ENCODE measurements at regions not wholly inside any gene's neighbourhood (a gene's known extent, or its start where the extent isn't known, plus 50 kb on each side); places are given as distances from the start of the nearest gene placed in this dataset.

- TF ChIP-seq, protein P1, sequence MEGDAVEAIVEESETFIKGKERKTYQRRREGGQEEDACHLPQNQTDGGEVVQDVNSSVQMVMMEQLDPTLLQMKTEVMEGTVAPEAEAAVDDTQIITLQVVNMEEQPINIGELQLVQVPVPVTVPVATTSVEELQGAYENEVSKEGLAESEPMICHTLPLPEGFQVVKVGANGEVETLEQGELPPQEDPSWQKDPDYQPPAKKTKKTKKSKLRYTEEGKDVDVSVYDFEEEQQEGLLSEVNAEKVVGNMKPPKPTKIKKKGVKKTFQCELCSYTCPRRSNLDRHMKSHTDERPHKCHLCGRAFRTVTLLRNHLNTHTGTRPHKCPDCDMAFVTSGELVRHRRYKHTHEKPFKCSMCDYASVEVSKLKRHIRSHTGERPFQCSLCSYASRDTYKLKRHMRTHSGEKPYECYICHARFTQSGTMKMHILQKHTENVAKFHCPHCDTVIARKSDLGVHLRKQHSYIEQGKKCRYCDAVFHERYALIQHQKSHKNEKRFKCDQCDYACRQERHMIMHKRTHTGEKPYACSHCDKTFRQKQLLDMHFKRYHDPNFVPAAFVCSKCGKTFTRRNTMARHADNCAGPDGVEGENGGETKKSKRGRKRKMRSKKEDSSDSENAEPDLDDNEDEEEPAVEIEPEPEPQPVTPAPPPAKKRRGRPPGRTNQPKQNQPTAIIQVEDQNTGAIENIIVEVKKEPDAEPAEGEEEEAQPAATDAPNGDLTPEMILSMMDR (conservative IDR thresholded peaks at IDR 0.05) = no peak
- no peak for TF ChIP-seq EZH2 (IDR thresholded peaks at IDR 0.05; ENCODE audit: low read depth)
Measured at GRCh38 chr2:177053038-177053437, 159.6 kb upstream of the HNRNPA3 start.

Data from PC-9 (cell line).